GM23338 (cell line): ENCODE measurements at regions not wholly inside any gene's neighbourhood (a gene's known extent, or its start where the extent isn't known, plus 50 kb on each side); places are given as distances from the start of the nearest gene placed in this dataset.

Experiments used
- CREB1 ChIP-seq: fragments of 250-450 bp; sonication (Bioruptor Pico); IDR thresholded peaks from 2 replicates; pipeline ENCODE4 v1.5.0; 2020; ENCODE audit warnings: low read depth, mild to moderate bottlenecking, moderate library complexity
- EZH2 ChIP-seq: fragments of 200-600 bp; sonication (generic); IDR thresholded peaks from one replicate; pipeline ENCODE4 v1.8.0; 2017; ENCODE audit warnings: antibody characterized with exemption, mild to moderate bottlenecking, low read depth; ENCODE audit not compliant: unreplicated experiment
- EZH2phosphoT487 ChIP-seq: fragments of 200-600 bp; sonication (generic); IDR thresholded peaks from one replicate; pipeline ENCODE4 v1.8.1; 2018; ENCODE audit warnings: antibody characterized with exemption; ENCODE audit not compliant: unreplicated experiment
- JUNB ChIP-seq: IDR thresholded peaks from one replicate; pipeline ENCODE4 v1.6.1; 2016; ENCODE audit warnings: antibody characterized with exemption; ENCODE audit not compliant: unreplicated experiment
- NANOG ChIP-seq: IDR thresholded peaks from 2 replicates; pipeline ENCODE4 v1.6.1; 2016; ENCODE audit warnings: antibody characterized with exemption, borderline replicate concordance
- POLR2AphosphoS5 ChIP-seq: IDR thresholded peaks from 2 replicates; pipeline ENCODE4 v1.6.1; 2016; ENCODE audit warnings: antibody characterized with exemption, low read depth
- STAT1 ChIP-seq: IDR thresholded peaks from one replicate; pipeline ENCODE4 v1.6.1; 2016; ENCODE audit warnings: antibody characterized with exemption; ENCODE audit not compliant: unreplicated experiment
- ZNF331 ChIP-seq: fragments of 250-450 bp; sonication (Bioruptor Pico); IDR thresholded peaks from 2 replicates; pipeline ENCODE4 v1.5.0; 2020; ENCODE audit warnings: low read depth, mild to moderate bottlenecking, moderate library complexity
- TF ChIP-seq, protein P1 (sequence below): IDR thresholded peaks from one replicate; pipeline ENCODE4 v1.6.1; 2018; ENCODE audit warnings: antibody characterized with exemption; ENCODE audit not compliant: unreplicated experiment
- TF ChIP-seq, protein P2 (sequence below), 2 experiments: fragments of 200-600 bp in 1 of 2; sonication (generic) in 1 of 2; conservative IDR thresholded peaks; 2 replicates each; pipeline versions ENCODE4 v1.5.1 to v1.6.1; 2016 to 2017; ENCODE audit warnings: antibody characterized with exemption in 2 of 2, low read depth in 2 of 2, mild to moderate bottlenecking in 2 of 2, moderate library complexity in 1 of 2
- TF ChIP-seq, protein P3 (sequence below): IDR thresholded peaks from 2 replicates; pipeline ENCODE4 v1.6.1; 2016; ENCODE audit warnings: antibody characterized with exemption
- TF ChIP-seq, protein P4 (sequence below): fragments of 250-450 bp; sonication (Bioruptor Pico); IDR thresholded peaks from 2 replicates; pipeline ENCODE4 v1.5.0; 2020; ENCODE audit warnings: mild to moderate bottlenecking, moderate library complexity

DNA sequence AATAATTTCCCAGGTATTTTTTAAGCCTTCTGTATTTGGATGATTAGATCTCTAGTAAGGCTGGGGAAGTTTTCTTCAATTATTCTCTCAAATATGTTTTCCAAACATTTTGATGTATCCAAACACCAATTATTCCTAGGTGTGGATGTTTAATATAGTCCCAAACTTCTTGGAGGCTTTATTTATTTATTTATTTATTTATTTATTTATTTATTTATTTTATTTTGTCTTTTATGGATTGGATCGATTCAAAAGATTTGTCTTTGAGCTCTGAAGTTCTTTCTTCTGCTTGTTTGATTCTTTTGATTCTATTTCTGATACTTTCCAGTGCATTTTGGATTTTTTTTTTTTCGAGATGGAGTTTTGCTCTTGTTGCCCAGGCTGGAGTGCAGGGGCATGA is 2267.9 kb upstream of the RAG2 start:
- TF ChIP-seq, protein P1, sequence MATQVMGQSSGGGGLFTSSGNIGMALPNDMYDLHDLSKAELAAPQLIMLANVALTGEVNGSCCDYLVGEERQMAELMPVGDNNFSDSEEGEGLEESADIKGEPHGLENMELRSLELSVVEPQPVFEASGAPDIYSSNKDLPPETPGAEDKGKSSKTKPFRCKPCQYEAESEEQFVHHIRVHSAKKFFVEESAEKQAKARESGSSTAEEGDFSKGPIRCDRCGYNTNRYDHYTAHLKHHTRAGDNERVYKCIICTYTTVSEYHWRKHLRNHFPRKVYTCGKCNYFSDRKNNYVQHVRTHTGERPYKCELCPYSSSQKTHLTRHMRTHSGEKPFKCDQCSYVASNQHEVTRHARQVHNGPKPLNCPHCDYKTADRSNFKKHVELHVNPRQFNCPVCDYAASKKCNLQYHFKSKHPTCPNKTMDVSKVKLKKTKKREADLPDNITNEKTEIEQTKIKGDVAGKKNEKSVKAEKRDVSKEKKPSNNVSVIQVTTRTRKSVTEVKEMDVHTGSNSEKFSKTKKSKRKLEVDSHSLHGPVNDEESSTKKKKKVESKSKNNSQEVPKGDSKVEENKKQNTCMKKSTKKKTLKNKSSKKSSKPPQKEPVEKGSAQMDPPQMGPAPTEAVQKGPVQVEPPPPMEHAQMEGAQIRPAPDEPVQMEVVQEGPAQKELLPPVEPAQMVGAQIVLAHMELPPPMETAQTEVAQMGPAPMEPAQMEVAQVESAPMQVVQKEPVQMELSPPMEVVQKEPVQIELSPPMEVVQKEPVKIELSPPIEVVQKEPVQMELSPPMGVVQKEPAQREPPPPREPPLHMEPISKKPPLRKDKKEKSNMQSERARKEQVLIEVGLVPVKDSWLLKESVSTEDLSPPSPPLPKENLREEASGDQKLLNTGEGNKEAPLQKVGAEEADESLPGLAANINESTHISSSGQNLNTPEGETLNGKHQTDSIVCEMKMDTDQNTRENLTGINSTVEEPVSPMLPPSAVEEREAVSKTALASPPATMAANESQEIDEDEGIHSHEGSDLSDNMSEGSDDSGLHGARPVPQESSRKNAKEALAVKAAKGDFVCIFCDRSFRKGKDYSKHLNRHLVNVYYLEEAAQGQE = no peak
- TF ChIP-seq, protein P2, sequence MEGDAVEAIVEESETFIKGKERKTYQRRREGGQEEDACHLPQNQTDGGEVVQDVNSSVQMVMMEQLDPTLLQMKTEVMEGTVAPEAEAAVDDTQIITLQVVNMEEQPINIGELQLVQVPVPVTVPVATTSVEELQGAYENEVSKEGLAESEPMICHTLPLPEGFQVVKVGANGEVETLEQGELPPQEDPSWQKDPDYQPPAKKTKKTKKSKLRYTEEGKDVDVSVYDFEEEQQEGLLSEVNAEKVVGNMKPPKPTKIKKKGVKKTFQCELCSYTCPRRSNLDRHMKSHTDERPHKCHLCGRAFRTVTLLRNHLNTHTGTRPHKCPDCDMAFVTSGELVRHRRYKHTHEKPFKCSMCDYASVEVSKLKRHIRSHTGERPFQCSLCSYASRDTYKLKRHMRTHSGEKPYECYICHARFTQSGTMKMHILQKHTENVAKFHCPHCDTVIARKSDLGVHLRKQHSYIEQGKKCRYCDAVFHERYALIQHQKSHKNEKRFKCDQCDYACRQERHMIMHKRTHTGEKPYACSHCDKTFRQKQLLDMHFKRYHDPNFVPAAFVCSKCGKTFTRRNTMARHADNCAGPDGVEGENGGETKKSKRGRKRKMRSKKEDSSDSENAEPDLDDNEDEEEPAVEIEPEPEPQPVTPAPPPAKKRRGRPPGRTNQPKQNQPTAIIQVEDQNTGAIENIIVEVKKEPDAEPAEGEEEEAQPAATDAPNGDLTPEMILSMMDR (conservative IDR thresholded peaks at IDR 0.05; ENCODE audit: low read depth in 2 of 2) = no peak
- TF ChIP-seq EZH2 (no peak), NANOG (no peak), POLR2AphosphoS5 (no peak), ZNF331 (CRISPR knock-in tag) (no peak), STAT1 (no peak), EZH2phosphoT487 (no peak), CREB1 (CRISPR knock-in tag) (no peak), JUNB (no peak)
- TF ChIP-seq, protein P3, sequence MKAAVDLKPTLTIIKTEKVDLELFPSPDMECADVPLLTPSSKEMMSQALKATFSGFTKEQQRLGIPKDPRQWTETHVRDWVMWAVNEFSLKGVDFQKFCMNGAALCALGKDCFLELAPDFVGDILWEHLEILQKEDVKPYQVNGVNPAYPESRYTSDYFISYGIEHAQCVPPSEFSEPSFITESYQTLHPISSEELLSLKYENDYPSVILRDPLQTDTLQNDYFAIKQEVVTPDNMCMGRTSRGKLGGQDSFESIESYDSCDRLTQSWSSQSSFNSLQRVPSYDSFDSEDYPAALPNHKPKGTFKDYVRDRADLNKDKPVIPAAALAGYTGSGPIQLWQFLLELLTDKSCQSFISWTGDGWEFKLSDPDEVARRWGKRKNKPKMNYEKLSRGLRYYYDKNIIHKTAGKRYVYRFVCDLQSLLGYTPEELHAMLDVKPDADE = no peak
- TF ChIP-seq, protein P4, sequence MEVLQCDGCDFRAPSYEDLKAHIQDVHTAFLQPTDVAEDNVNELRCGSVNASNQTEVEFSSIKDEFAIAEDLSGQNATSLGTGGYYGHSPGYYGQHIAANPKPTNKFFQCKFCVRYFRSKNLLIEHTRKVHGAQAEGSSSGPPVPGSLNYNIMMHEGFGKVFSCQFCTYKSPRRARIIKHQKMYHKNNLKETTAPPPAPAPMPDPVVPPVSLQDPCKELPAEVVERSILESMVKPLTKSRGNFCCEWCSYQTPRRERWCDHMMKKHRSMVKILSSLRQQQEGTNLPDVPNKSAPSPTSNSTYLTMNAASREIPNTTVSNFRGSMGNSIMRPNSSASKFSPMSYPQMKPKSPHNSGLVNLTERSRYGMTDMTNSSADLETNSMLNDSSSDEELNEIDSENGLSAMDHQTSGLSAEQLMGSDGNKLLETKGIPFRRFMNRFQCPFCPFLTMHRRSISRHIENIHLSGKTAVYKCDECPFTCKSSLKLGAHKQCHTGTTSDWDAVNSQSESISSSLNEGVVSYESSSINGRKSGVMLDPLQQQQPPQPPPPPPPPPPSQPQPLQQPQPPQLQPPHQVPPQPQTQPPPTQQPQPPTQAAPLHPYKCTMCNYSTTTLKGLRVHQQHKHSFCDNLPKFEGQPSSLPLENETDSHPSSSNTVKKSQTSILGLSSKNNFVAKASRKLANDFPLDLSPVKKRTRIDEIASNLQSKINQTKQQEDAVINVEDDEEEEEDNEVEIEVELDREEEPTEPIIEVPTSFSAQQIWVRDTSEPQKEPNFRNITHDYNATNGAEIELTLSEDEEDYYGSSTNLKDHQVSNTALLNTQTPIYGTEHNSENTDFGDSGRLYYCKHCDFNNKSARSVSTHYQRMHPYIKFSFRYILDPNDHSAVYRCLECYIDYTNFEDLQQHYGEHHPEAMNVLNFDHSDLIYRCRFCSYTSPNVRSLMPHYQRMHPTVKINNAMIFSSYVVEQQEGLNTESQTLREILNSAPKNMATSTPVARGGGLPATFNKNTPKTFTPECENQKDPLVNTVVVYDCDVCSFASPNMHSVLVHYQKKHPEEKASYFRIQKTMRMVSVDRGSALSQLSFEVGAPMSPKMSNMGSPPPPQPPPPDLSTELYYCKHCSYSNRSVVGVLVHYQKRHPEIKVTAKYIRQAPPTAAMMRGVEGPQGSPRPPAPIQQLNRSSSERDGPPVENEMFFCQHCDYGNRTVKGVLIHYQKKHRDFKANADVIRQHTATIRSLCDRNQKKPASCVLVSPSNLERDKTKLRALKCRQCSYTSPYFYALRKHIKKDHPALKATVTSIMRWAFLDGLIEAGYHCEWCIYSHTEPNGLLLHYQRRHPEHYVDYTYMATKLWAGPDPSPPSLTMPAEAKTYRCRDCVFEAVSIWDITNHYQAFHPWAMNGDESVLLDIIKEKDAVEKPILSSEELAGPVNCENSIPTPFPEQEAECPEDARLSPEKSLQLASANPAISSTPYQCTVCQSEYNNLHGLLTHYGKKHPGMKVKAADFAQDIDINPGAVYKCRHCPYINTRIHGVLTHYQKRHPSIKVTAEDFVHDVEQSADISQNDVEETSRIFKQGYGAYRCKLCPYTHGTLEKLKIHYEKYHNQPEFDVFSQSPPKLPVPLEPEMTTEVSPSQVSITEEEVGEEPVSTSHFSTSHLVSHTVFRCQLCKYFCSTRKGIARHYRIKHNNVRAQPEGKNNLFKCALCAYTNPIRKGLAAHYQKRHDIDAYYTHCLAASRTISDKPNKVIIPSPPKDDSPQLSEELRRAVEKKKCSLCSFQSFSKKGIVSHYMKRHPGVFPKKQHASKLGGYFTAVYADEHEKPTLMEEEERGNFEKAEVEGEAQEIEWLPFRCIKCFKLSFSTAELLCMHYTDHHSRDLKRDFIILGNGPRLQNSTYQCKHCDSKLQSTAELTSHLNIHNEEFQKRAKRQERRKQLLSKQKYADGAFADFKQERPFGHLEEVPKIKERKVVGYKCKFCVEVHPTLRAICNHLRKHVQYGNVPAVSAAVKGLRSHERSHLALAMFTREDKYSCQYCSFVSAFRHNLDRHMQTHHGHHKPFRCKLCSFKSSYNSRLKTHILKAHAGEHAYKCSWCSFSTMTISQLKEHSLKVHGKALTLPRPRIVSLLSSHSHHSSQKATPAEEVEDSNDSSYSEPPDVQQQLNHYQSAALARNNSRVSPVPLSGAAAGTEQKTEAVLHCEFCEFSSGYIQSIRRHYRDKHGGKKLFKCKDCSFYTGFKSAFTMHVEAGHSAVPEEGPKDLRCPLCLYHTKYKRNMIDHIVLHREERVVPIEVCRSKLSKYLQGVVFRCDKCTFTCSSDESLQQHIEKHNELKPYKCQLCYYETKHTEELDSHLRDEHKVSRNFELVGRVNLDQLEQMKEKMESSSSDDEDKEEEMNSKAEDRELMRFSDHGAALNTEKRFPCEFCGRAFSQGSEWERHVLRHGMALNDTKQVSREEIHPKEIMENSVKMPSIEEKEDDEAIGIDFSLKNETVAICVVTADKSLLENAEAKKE (CRISPR knock-in tag) = no peak
